ENCODE measurements at regions not wholly inside any gene's neighbourhood (a gene's known extent, or its start where the extent isn't known, plus 50 kb on each side); places are given as distances from the start of the nearest gene placed in this dataset.

- H3K14ac ChIP-seq (replicated peaks; ENCODE audit: low read depth, low read length) = no peak overlapping the region
- ChIA-PET POLR2A (ENCODE audit: unreplicated experiment) (no interaction called here), CTCF (interaction anchor here (0.6 to 1.8 kb wide), 8 partner anchors 10 to 1782 kb away, joined by 3 to 11 read pairs (median 4); no protein-coding TSS in a partner anchor)
- H3K27me3 ChIP-seq (ENCODE audit: control insufficient read depth, insufficient read depth, low read length) = no peaks in the 10 kb centered on the region
- H3K23ac ChIP-seq (ENCODE audit: low read depth, low read length) = no peak overlapping the region
- no peak overlapping the region for H3K9ac ChIP-seq (ENCODE audit: low read depth, low read length)
- no peak overlapping the region for H2BK120ac ChIP-seq (ENCODE audit: low read depth, low read length)
- no peak overlapping the region for H4K91ac ChIP-seq (ENCODE audit: insufficient read depth, low read depth, low read length)
- no peak overlapping the region for H2BK5ac ChIP-seq (ENCODE audit: low read depth, low read length, poor library complexity, severe bottlenecking)
- H4K20me1 ChIP-seq (ENCODE audit: insufficient read depth, low read length) = no peaks in the 10 kb centered on the region
- in situ Hi-C loops (cut with MboI; ENCODE audit: low sequenced_read_pairs) = loop anchor here (10.0 to 25.0 kb wide), 2 partner anchors 381 to 1669 kb away; no protein-coding TSS in a partner anchor
- intact Hi-C loops (cut with micrococcal nuclease) = loop anchor here (1.0 to 5.0 kb wide), 6 partner anchors 316 to 1663 kb away; no protein-coding TSS in a partner anchor
- H3K4me1 ChIP-seq (ENCODE audit: control insufficient read depth, insufficient read depth, low read length) = no peaks in the 10 kb centered on the region
- H3K79me1 ChIP-seq (ENCODE audit: low read depth in 1 of 2, low read length in 2 of 2) = no peaks in the 10 kb centered on the region
- no peak overlapping the region for H2AFZ ChIP-seq (replicated peaks; ENCODE audit: low read length, poor library complexity)
- 0% methylated on average over 4 of the region's 7 CpGs; no CpG with 5 or more reads in 1 of the 2 experiments for WGBS, 2 experiments (ENCODE audit: extremely low coverage in 2 of 2, insufficient read length in 1 of 2)
- no peak overlapping the region for H2BK15ac ChIP-seq (ENCODE audit: low read depth, low read length)
- no peaks in the 10 kb centered on the region for H3K9me3 ChIP-seq (ENCODE audit: control insufficient read depth, insufficient read depth, low read length)
- TF ChIP-seq RAD21 (IDR thresholded peaks at IDR 0.05; ENCODE audit: low read length) (peak; percentile 90), MXI1 (IDR thresholded peaks at IDR 0.05; ENCODE audit: borderline replicate concordance, low read depth, low read length) (no peak), CEBPB (IDR thresholded peaks at IDR 0.05; ENCODE audit: low read depth, low read length) (peak; percentile 100), SMC3 (IDR thresholded peaks at IDR 0.05; ENCODE audit: low read depth, low read length) (peak; percentile 96), NFE2L2 (IDR thresholded peaks at IDR 0.05; ENCODE audit: low read depth, low read length) (no peak), CTCF (conservative IDR thresholded peaks at IDR 0.05; ENCODE audit: low read depth, low read length) (peak; percentile 91), RCOR1 (IDR thresholded peaks at IDR 0.05; ENCODE audit: insufficient replicate concordance, low read length) (no peak)
- dilution Hi-C loops (cut with HindIII; ENCODE audit: low sequenced_read_pairs, unreplicated experiment) = no loop called here
- no peak overlapping the region for H3K4me3 ChIP-seq (ENCODE audit: insufficient read depth, low read depth, low read length)
- no peaks in the 10 kb centered on the region; the same call in 1 of the 2 replicates for H3K9me1 ChIP-seq (ENCODE audit: insufficient read depth, low read length)
- no peak overlapping the region for H3K4me2 ChIP-seq (ENCODE audit: low read depth, low read length)
- ATAC-seq (ENCODE audit: low read depth) = peak; percentile 77
- no peak overlapping the region for H2AK5ac ChIP-seq (ENCODE audit: low read depth, low read length)
- no peak overlapping the region for H3K4ac ChIP-seq (ENCODE audit: low read depth, low read length)
- no peak overlapping the region for H2AK9ac ChIP-seq (replicated peaks; ENCODE audit: low read depth, low read length, poor library complexity)
- no peak overlapping the region for H3K27ac ChIP-seq (ENCODE audit: insufficient read depth, low read length)
- DNase-seq = peak; percentile 72
- H2BK20ac ChIP-seq (ENCODE audit: low read depth, low read length) = no peak overlapping the region
- H4K8ac ChIP-seq (ENCODE audit: low read depth in 2 of 2, low read length in 2 of 2) = no peak overlapping the region
- no peak overlapping the region for H3K56ac ChIP-seq (ENCODE audit: extremely low read depth, insufficient read depth, low read length)
- H4K5ac ChIP-seq (ENCODE audit: low read depth, low read length) = no peak overlapping the region
- no TSS peak for BruUV-seq (replicated peaks)
- no peak overlapping the region for H3K18ac ChIP-seq (ENCODE audit: low read depth, low read length)
- no peaks in the 10 kb centered on the region for H3K36me3 ChIP-seq (ENCODE audit: control insufficient read depth, insufficient read depth, low read length)
These were observed 1099.8 kb upstream of the TENM3 start for GRCh38 chr4:181143250-181143854.

Measured in IMR-90 (cell line).